Neural cell (in vitro differentiated cells): ENCODE measurements at regions not wholly inside any gene's neighbourhood (a gene's known extent, or its start where the extent isn't known, plus 50 kb on each side); places are given as distances from the start of the nearest gene placed in this dataset.

Source experiments
- H2AFZ ChIP-seq: fragments of 200-600, 300-800 bp; sonication (generic), shearing (Covaris generic); 2 replicates; pipeline ENCODE4 v1.6.0; 2014; ENCODE audit warnings: low read depth, mild to moderate bottlenecking, antibody characterized with exemption, low read length, moderate library complexity
- H3F3A ChIP-seq: fragments of 200-600 bp; shearing (Covaris generic); 2 replicates; pipeline ENCODE4 v1.6.1; 2016; ENCODE audit warnings: mild to moderate bottlenecking, moderate library complexity, mixed read lengths, antibody characterized with exemption, low read length; ENCODE audit not compliant: insufficient read depth, poor library complexity, severe bottlenecking
- H3K27ac ChIP-seq: fragments of 200-600, 300-800 bp; sonication (generic), shearing (Covaris generic); 2 replicates; pipeline ENCODE4 v1.5.1; 2014; ENCODE audit warnings: mild to moderate bottlenecking, low read length, moderate library complexity
- H3K27me3 ChIP-seq: fragments of 300-800, 200-600 bp; sonication (generic), shearing (Covaris generic); 2 replicates; pipeline ENCODE4 v1.6.0; 2014; ENCODE audit warnings: mild to moderate bottlenecking, low read depth, low read length, moderate library complexity; ENCODE audit not compliant: insufficient read depth
- H3K36me3 ChIP-seq: fragments of 300-800, 200-600 bp; sonication (generic), shearing (Covaris generic); 2 replicates; pipeline ENCODE4 v1.5.1; 2014; ENCODE audit warnings: mild to moderate bottlenecking, antibody characterized with exemption, low read length, moderate library complexity; ENCODE audit not compliant: insufficient read depth
- H3K4me2 ChIP-seq: fragments of 300-800, 200-600 bp; sonication (generic), shearing (Covaris generic); 2 replicates; pipeline ENCODE4 v1.6.0; 2014; ENCODE audit warnings: mild to moderate bottlenecking, low read length
- H3K4me3 ChIP-seq: fragments of 300-800, 200-600 bp; sonication (generic), shearing (Covaris generic); 2 replicates; pipeline ENCODE4 v1.5.1; 2014; ENCODE audit warnings: mild to moderate bottlenecking, low read length, moderate library complexity
- H3K79me2 ChIP-seq: fragments of 200-600 bp; shearing (Covaris generic); replicated peaks from 2 replicates; pipeline ENCODE4 v1.6.0; 2014; ENCODE audit warnings: mild to moderate bottlenecking, low read length, moderate library complexity; ENCODE audit not compliant: insufficient read depth
- H3K9ac ChIP-seq: fragments of 300-800, 200-600 bp; sonication (generic), shearing (Covaris generic); 2 replicates; pipeline ENCODE4 v1.6.1; 2016; ENCODE audit warnings: mild to moderate bottlenecking, low read length, mixed read lengths
- H3K9me2 ChIP-seq: fragments of 200-600 bp; shearing (Covaris generic); 2 replicates; pipeline ENCODE4 v1.6.1; 2016; ENCODE audit warnings: mild to moderate bottlenecking, low read length, mixed read lengths; ENCODE audit not compliant: insufficient read depth
- H3K9me3 ChIP-seq: fragments of 200-600, 300-800 bp; sonication (generic), shearing (Covaris generic); 2 replicates; pipeline ENCODE4 v1.6.1; 2016; ENCODE audit warnings: mild to moderate bottlenecking, mixed run types, low read length, moderate library complexity, mixed read lengths
- H4K20me1 ChIP-seq: fragments of 200-600 bp; shearing (Covaris generic); 2 replicates; pipeline ENCODE4 v1.6.1; 2016; ENCODE audit warnings: mild to moderate bottlenecking, mixed run types; ENCODE audit not compliant: insufficient read depth
- CTCF ChIP-seq: fragments of 450-650 bp; IDR thresholded peaks from 2 replicates; pipeline ENCODE4 v1.5.1; 2014; ENCODE audit warnings: antibody characterized with exemption, mild to moderate bottlenecking, moderate library complexity; ENCODE audit not compliant: poor library complexity, severe bottlenecking
- EP300 ChIP-seq: fragments of 450-650 bp; conservative IDR thresholded peaks from 2 replicates; pipeline ENCODE4 v1.6.1; 2014; ENCODE audit warnings: antibody characterized with exemption, mild to moderate bottlenecking, moderate library complexity; ENCODE audit not compliant: poor library complexity, severe bottlenecking
- EZH2 ChIP-seq: fragments of 200-600, 300-800 bp; shearing (Covaris generic), sonication (generic); IDR thresholded peaks from 2 replicates; pipeline ENCODE4 v1.6.1; 2014; ENCODE audit warnings: antibody characterized with exemption, low read length, borderline replicate concordance, mild to moderate bottlenecking; ENCODE audit not compliant: insufficient read depth, poor library complexity, severe bottlenecking
- MXI1 ChIP-seq: fragments of 450-650 bp; conservative IDR thresholded peaks from 2 replicates; pipeline ENCODE4 v1.6.1; 2014; ENCODE audit warnings: antibody characterized with exemption, mild to moderate bottlenecking; ENCODE audit not compliant: poor library complexity, severe bottlenecking
- POLR2AphosphoS5 ChIP-seq: IDR thresholded peaks from 2 replicates; pipeline ENCODE4 v1.6.1; 2012
- RAD21 ChIP-seq: fragments of 450-650 bp; conservative IDR thresholded peaks from 2 replicates; pipeline ENCODE4 v1.6.1; 2014; ENCODE audit warnings: antibody characterized with exemption, mild to moderate bottlenecking, moderate library complexity
- REST ChIP-seq: IDR thresholded peaks from 2 replicates; pipeline ENCODE4 v1.6.1; 2012; ENCODE audit warnings: borderline replicate concordance
- SMC3 ChIP-seq: fragments of 450-650 bp; conservative IDR thresholded peaks from 2 replicates; pipeline ENCODE4 v1.6.1; 2014; ENCODE audit warnings: antibody characterized with exemption, mild to moderate bottlenecking, moderate library complexity; ENCODE audit not compliant: poor library complexity
- TAF1 ChIP-seq: IDR thresholded peaks from 2 replicates; pipeline ENCODE4 v1.6.1; 2012; ENCODE audit warnings: low read depth

- Histone ChIP-seq H3K4me2 (no peak overlapping the region), H3K9me2 (no peaks in the 10 kb centered on the region), H3F3A (no peaks in the 10 kb centered on the region), H3K27ac (no peak overlapping the region), H3K4me3 (no peak overlapping the region), H2AFZ (no peak overlapping the region), H3K79me2 (no peaks in the 10 kb centered on the region), H3K9me3 (no peaks in the 10 kb centered on the region), H3K36me3 (no peaks in the 10 kb centered on the region), H3K9ac (no peak overlapping the region), H4K20me1 (no peaks in the 10 kb centered on the region), H3K27me3 (no peaks in the 10 kb centered on the region)
- TF ChIP-seq EZH2 = no peak
- peak; percentile 33 for TF ChIP-seq SMC3
- TF ChIP-seq CTCF = peak; percentile 32
Measured at GRCh38 chr9:13688990-13689600, 409.6 kb upstream of the MPDZ start.

GRCh38 chr9:13688223-13688989 is 408.9 kb upstream of the MPDZ start:
- Histone ChIP-seq H3K9ac (no peak overlapping the region), H2AFZ (no peak overlapping the region), H4K20me1 (no peaks in the 10 kb centered on the region), H3K79me2 (no peaks in the 10 kb centered on the region), H3K4me2 (no peak overlapping the region), H3K27ac (no peak overlapping the region), H3K9me2 (no peaks in the 10 kb centered on the region), H3K9me3 (no peaks in the 10 kb centered on the region), H3K27me3 (no peaks in the 10 kb centered on the region), H3K4me3 (no peak overlapping the region), H3K36me3 (no peaks in the 10 kb centered on the region), H3F3A (no peaks in the 10 kb centered on the region)
- TF ChIP-seq REST (no peak), MXI1 (no peak), EP300 (no peak), CTCF (no peak), POLR2AphosphoS5 (no peak), SMC3 (no peak), EZH2 (no peak), RAD21 (no peak), TAF1 (no peak)
